ENCODE measurements at regions not wholly inside any gene's neighbourhood (a gene's known extent, or its start where the extent isn't known, plus 50 kb on each side); places are given as distances from the start of the nearest gene placed in this dataset.

DNA sequence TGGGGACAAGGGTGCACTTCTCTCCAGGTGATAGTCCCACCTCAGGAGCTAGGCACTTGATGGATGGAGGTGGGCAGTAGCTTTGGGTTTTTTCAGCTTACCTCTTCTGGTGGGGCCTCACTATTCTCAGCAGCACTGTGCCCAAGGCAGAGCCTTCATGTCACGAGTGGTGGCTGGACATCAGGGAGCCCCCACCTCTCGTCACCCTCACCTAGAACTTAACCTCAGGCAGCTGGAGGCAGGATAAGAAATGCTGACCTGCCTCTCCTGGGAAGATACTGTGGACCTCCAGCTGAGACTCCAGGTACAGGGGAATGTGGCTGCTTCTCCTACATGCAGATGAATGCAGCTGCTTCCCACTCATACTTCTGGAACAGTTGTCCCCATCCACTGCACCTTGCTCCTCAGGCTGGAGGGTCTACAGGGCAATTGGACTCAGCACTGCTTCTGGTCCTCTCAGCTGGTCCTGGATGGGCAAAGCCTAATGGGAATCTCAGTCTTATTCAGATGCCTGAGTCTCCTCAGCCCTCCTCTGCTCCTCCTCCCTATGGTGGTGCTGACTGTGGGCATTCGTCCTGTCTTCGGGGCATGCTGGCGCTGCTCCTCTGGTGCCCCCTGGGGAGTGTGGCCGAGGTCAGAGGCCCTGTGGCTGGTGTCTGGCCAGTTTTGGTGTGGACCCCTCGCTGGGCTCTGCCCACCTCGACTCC, 129.9 kb downstream of the KLF13 start:
- no peak for DNase-seq

DNA sequence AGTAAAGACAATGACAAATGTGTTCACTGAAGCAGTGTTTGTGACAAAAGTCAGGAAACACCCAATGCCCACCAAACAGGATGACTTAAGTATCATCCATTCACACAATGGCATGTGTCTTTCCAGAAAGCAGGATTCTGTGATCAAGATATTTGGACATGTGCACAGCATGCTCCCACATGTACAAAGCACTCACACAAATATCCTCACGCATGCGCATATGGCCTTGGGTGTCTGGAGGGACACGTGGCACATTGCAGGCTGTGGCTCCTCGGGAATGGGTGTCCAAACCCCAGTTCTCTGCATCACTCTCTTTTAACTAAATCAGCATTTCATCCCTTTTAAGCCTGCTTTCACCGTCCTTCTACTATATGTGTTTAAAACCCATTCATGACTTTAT, 130.5 kb downstream of the KLF13 start:
- no peak for DNase-seq

DNA sequence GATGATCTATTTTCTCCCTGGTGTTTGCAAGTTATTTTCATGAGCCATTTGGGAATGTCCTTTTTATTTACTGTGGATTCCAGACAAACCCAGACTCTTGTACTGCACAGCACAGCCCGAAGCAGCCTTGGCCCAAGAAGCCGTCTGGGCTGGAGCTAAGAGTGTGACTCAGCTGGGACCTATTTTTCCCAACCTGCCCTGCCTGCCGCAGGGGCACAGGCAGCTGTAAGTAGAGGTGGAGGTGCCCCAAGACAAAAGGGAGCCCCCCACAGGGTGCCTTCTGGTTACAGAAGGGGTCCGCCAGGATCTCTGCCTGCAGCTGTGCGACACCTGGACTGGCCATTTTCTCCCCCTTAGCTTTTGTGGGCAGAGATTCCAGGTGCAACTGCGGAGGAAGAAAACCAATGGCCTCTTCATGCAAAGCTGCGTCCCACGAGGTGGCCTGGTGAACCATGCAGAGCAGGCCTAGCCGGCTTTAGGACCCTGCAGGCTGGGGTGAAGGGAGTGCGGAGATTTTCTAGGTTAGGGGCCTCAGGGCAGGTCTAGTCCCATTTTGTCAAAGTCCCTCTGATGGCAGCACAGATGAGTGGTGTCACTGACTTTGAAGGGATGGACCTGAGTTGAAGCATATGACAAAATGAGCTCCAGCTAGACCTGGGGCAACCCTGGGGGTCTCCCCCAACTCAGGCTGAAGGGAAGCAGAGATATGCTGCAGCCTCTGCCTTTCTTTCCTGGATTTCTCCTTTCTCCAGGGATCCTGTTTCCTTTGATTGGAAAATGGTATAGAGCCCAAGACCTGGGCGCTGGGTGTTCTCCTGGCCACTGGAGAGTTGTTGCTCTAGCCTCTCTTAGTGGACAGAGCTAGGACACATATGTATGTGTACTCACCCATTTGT, 131.2 kb downstream of the KLF13 start:
- DNase-seq: no peak

DNA sequence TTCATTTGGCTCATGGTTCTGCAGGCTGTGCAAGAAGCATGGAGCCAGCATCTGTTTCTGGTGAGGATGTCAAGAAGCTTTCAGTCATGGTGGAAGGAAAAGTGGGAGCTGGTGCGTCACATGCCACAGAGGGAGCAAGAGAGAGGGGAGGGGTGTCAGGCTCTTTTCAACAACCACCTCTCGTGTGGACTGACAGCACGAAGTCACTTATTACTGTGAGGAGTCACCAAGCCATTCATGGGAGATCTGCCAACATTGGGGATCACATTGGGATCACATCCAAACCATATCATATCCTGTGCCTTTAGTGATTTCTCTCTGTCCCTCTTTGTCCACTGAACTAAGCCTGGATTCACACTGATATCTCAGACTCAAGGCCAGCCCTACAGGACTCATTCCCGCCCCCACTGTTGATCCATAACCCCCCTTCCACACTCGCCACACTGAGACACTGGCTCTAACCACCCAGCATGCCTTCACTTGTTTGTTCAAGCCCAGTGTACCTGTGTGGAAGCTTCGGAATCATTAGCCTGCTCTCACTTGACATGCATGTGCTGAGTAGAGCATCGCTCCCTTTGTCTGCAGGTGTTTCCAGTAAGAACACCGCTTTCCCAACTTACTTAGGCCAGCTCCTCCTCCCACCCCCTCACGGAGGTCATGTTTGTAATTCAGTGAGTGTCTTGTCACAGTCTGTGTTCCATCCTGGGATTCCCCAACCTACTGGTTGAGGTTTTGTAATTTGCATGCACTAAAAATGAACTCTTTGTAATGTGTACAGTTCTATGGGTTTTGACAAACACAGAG, 132.2 kb downstream of the KLF13 start:
- no peak for DNase-seq

DNA sequence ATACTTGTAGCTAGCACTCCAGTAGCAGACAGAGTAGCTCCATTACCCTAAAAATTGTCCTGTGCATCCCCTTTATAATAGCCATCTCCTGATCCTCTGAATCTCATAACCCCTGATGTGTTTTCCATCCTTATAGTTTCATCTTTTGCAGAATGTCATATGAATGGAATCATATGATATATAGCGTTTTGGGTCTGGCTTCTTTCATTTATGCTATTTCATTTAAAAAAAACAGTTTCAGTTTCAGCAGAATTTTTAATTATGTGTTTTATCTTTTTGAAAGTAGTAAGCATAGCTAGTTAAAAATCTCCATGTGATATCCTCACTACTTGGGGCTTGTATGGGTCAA, 132.7 kb downstream of the KLF13 start:
- DNase-seq: no peak

DNA sequence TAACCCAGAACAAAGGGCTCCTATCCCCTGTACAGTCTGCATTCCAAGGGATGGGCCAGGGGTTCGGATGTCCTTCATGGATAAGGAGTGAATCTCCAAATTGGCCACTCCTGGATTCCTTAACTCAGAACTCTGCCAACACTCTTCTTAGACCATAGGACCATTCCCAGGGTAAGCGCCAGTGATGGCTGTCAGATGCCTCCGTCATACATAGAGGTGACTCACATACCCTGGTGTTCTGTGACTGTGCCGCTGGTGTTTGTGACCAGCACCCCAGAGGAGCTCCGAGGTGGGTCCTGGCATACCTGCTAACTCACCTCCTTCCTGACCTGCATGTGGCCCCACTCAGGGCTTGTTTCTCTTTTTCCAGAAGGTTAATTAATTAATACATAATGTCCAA, 134.7 kb downstream of the KLF13 start:
- no peak for DNase-seq

DNA sequence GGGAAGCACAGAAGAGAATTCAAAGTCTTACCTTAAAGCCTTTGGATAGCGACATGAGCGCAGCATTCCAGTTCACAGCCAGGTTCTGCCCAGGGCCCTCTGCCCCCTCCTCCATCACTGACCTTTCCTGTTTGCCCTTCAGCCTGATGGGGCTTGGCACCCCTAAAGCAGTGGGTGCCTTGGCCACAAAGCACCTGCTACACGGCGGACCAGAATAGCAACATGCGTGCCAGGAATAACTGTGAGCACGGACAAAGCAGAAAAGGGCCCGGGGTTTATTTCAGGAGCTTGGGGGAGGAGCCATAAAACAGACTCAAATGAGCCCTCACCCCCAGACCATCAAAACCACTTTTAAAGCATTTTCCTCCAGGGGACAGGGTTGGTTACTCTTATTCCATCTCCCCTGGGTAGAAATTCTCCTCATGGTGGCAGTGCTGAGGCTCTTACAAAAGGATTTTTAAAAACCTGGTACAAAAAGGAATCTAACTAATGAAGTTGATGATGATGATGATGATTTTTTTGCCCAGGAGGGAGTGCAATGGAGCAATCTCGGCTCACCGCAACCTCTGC, 135.4 kb downstream of the KLF13 start:
- DNase-seq: no peak

DNA sequence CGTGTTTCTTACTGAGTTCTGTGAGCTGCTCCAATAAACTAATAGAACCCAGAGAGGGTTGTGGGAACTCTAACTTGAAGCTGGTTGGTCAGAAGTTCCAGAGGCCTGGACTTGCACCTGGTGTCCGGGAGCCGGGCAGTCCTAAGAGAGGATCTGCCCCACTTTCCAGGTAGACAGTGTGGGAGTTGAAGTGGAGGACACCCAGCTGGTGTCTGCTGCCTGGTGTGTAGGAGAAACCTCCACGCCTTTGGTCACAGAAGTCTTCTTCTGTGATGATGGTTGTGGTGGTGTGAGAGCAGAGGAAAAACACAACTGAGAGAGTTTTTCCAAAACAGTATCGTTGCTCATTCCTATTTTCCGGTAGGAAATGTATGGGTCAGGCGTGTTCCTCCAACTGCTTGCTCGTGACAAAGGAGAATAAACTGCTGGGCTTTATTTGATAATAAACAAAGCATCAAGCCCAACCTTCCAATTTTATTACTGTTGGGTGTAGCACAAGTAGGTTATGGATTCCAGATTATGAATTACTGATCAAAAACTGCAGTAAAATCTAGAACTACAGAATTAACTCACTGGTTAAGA, 137.0 kb downstream of the KLF13 start:
- no peak for DNase-seq

DNA sequence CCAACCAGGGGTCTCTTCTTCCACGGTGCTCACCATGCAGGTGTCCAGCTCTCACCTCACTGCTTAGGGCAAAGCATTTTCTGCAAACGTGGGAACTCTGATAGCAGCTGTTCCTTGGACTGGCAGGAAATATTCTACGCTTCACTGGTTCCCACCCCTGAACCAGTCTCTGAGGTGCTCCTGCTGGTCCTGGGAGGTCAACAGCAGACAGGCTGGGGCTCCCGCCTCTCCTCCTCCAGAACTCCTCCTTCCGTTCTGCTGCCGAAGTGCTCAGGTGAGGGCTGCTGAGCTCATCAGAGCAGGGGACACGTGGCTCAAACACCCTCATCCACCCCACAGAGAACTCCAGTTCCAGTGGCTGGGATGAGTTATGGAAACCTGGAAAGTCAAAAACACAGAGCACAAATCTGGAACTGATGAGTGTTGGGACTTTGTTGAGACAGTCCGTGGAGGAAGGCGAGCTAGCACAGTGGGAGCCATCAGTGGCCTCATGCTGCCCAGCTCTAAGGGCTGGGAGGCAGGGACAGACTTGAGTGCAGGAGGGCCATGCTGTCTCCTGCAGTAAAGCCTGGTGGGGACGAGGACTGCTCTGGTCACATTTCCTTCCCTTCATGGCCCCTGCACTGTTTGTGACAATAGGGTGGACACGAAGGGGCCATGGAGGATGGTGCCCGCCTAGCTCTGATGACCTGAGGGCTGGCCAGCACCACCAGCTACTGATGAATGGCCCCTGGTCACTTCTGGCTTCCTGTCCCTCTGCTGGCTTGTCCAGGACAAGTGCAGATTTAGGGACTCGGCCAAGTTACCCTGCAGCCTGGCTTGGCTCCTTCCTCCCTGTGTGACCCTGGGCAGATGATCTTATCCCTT, 137.8 kb downstream of the KLF13 start:
- no peak for DNase-seq

DNA sequence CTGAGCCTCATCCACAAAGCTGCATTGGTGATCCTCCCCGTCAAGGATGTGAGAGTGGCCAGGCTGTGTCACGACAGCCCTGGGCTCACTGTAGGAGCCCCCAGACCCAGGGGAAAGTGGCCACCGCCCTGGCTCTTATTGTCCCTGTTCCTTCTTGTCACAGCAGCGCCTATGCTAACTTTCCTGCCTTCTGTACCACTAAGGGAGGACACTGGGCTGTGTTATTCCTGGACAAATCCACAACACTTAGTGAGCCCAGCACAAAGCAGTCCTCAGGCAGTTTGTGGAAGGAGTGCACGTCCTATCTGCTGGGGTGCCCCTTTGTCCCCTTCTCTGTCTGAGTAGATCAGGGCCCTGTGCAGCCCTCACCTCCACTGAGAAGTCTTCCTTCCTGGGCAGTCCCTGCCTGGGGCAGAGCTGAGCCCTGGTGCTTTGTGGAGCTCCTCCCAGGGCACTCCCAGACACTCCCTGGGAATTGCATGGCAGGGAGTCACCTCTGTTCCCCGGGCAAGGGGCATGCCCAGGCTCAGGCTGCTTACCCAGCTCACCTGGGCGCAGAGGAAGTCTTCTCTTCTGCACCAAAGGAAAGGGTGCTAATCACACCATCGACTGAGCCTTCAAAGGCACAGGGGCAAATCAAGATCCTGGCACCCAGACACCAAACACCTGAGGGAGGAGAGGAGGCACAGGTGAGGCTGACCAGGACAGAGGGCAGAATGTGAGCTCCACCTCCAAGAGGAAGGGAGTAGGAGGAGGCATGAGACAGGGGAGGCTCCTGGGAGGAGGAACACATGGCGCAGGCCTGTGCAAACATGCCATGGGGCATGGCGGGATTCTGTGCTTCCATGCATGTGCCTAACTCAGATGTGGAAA, 138.7 kb downstream of the KLF13 start:
- no peak for DNase-seq

DNA sequence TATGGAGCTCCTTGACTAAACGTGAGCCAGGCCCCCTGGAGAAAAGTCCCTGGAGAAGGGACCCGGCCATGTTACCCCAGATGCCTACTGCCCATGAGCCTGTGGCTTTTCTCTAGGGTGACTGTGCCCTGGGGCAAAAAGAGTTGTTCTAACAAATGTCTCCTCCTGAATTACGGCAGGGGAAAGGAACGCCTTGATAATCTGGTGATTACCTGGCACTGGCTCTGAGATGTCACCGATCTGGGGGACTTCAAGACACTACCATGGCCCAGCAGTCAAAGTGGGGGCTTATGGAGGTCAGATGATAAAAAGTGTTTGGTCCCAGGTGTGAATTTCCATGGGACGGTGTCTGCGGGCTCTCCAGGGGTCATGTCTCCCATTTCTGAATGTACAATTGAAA, 140.7 kb downstream of the KLF13 start:
- DNase-seq: no peak

DNA sequence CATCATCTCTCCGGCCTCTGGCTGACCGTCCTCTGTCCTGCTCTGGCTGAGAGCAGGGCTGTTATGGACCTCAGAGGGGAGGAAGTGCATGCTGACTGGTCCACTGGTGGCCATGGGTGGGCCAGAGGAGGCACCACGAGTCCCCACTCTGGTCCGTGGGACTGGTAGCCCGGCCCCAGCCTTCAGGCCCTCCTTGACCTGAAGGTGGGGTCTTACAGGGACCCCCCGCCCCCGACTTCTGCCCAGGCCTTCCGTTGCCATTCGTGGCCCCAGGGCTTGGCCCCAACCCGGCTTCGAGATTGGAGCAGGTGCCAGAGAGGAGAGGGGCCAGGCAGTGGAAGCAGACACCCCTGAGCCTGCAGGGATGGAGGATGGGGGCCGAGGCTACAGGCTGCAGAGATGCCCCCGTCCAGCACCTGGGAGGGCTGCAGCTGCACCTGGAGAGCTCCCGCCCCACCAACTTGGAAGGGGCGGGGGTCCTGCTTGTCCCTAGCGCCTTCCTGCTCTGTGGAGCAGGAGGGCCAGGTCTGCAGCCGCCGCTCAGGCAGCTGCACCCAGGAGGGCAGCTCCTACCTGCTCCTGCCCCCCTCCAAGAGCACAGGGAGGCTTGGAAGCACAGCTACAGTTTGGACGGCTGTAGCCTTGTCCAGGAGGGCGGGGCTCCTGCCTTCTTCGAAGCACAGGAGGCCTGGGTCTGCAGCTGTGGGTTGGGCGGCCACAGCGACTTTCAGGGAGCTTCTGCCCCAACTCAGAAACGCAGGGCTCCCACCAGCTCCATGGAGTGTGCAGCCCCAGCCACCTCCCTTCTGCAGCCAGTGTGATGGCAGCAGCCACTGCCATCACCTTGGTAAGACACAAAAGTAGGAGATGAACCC, 142.5 kb downstream of the KLF13 start:
- DNase-seq: no peak

DNA sequence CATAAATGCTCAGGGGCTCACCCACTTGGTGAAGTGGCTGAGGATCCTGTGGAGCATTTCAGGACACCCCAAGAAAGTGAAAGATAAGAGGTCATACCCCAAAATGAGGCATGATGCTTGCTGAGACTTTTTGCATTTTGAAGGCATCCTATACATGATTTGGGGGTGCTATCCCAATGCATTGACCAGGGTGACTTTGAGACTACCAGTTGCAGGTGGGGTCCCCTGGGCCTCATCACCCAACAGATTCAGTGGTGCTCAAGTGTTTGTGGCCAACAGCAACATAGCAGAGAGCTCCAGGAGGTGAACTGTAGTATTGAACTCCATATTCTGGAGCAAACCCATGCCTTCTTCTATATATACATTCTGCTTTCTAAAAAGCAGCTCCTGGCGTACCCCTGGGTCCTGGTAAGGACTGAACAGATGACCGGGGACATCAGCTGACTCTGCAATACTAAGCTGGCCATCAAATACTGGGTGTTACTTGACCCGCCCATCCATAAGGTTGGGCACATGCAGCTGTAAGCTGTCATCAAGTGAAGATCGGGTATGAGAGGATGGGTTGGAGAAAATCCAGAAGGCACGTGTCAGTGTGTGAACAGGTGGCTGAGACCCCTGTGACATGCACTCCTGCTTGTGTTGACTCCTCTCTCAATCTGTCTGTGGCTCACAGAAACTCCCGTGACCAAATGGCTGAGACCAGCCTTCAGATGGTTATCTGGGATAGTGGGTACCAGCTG, 143.3 kb downstream of the KLF13 start:
- DNase-seq: no peak

DNA sequence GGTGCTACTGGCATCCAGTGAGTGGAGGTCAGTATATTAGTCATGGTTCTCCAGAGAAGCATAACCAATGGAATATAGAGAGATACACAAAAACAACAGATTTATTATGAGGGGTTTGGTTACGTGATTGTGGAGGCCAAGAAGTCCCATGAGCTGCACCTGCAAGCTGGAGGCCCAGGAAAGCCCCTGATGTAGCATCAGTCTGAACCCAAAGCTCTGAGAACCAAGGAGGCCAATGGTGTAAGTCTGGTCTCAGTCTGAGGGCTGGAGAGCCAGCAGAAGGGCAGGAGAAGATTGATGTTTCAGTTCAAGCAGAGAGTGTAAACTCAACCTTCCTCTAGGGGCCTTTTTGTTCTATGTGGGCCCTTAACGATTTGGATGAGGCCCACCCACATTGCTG, 144.1 kb downstream of the KLF13 start:
- DNase-seq: no peak

DNA sequence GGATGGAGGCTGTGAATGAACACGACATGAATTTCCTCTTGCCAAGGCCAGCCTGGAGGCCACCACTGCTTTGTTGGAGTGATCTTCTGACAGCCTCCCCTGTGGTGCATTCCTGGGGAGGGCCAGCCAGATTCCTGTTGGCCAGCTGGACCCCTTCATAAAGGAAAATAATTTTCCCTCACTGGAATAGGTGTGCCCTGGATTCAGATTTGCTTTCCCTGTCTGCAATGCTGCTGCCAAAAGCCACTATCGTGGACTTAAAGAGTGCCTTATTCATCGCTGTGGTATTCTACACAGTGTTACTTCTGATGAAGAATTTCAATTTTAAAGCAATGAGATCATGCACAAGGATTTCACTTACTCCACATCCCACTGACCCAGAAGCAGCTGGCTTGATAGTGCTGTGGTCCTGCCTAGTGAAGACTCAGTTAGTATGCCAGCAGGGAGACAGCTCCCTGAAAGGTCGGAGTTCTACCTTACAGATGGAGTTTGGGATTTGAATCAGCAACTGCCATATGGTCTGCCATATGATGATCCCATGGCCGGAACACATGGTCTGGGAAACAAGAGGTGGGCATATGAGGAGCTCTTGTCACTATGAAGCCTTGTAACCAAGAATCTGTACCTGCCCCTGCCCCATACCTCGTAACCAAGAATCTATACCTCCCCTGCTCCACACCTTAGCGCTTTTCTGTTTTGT, 145.2 kb downstream of the KLF13 start:
- no peak for DNase-seq

DNA sequence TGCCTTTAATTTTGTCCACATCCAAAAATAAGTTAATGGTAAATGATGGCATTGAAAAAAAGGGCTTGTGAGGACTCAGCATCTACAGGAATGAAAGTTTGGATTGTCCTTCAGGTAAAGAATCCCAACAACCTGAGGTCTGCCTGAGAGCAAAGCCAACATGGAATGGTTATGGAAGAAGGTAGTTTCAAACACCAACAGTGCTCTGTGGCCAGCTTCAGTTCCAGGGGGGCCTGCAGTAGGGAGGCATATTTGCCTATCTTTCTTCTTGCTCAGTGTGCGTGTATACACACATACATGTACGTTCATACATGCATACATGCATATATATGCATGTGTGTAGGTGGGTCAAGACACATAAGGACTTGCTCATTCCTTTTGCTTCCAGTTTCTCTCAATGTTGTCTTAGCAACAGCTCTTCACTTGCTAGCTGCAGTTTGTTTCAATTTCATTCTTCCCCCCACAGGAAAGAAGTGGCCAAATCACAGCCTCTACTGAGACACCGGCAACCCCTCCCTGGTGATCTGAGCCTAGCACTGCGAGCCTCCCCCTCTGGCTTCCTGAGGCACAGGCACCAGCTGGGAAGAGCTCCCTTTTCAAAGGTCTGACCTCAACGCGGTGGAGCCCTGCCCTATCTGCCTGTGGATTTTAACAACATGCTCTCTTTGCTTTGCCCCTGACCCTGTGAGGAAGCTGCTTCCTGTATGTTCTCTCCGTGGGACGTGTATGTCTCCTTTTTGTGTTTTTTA, 146.2 kb downstream of the KLF13 start:
- DNase-seq: no peak

DNA sequence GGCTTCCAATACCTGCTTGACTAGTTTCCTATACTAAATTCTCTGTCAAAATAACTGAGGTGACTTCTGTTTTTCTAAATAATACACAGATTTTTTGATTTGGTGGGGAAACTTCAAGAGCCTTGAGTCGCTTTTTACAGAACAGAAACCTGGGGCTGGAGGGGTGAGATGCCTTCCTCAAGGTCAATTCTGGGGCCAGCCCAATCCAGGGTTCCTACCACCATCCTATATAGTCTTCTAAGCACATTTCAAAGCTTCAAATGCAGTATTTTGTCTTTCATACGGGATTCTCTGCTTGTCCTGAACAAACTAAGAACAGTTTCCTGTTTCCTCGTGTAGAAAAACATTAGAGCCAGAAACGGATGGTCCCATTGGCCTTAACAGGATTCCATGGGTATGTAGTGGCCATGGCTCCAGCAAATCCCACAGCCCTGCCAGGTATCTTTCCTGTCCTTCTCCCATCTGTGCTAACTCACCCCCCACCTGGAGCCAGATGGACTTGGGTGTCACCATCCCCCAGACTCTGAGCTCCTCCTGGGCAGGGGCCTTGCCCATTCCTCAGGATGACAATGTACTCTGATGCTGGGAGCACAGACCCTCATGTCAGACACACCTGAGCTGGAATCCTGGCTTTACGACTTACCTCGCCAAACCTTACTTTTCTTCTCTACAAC, 146.9 kb downstream of the KLF13 start:
- DNase-seq: no peak
